Caco-2 (cell line): ENCODE measurements at regions not wholly inside any gene's neighbourhood (a gene's known extent, or its start where the extent isn't known, plus 50 kb on each side); places are given as distances from the start of the nearest gene placed in this dataset.

Experiments used
- BruUV-seq: library from RNA; stranded (reverse); fragments of 400-500 nt; replicated peaks from 2 replicates; lab custom pipeline; 2021; lab: Mats Ljungman, UMichigan
- CTCF ChIA-PET: fragments of 300-600 bp; sonication (Branson Sonifier 250); formaldehyde crosslinking; loops from one replicate; lab custom pipeline; 2022; ENCODE audit warnings: antibody characterized with exemption; lab: Charles Lee
- POLR2A ChIA-PET: fragments of 300-600 bp; sonication (Branson Sonifier 250); formaldehyde crosslinking; loops from one replicate; lab custom pipeline; 2022; ENCODE audit warnings: antibody characterized with exemption; lab: Charles Lee
- DNase-seq, 2 experiments: peaks; one replicate each; pipeline versions ENCODE4 v3.0.0 to v3.0.0-alpha.2; 2020 to 2022
- H3K27me3 ChIP-seq: replicated peaks from 2 replicates; pipeline ENCODE4 v1.6.0; 2011; ENCODE audit warnings: low read length; ENCODE audit not compliant: control insufficient read depth, insufficient read depth
- H3K36me3 ChIP-seq: 2 replicates; pipeline ENCODE4 v1.5.1; 2011; ENCODE audit warnings: low read length; ENCODE audit not compliant: control insufficient read depth, insufficient read depth
- H3K4me1 ChIP-seq: fragments of 250-450 bp; sonication (Bioruptor Pico); 2 replicates; pipeline ENCODE4 v1.5.1; 2020; ENCODE audit warnings: mild to moderate bottlenecking
- H3K4me3 ChIP-seq: 2 replicates; pipeline ENCODE4 v1.5.1; 2011; ENCODE audit warnings: low read depth, mild to moderate bottlenecking, control low read depth, low read length
- H3K9me3 ChIP-seq: fragments of 250-450 bp; sonication (Bioruptor Pico); 2 replicates; pipeline ENCODE4 v1.5.1; 2020; ENCODE audit warnings: mild to moderate bottlenecking, moderate library complexity
- H3K27ac Mint-ChIP-seq: one replicate; pipeline ENCODE4 v1.8.0; 2022; ENCODE audit warnings: mixed read lengths; ENCODE audit not compliant: unreplicated experiment
- H3K27me3 Mint-ChIP-seq: one replicate; pipeline ENCODE4 v1.8.0; 2022; ENCODE audit warnings: mixed read lengths; ENCODE audit not compliant: insufficient read depth, unreplicated experiment
- H3K36me3 Mint-ChIP-seq: one replicate; pipeline ENCODE4 v1.8.0; 2022; ENCODE audit warnings: mild to moderate bottlenecking, mixed read lengths; ENCODE audit not compliant: insufficient read depth, unreplicated experiment
- H3K4me1 Mint-ChIP-seq: one replicate; pipeline ENCODE4 v1.8.0; 2022; ENCODE audit warnings: low read depth, mixed read lengths; ENCODE audit not compliant: unreplicated experiment
- H3K4me3 Mint-ChIP-seq: one replicate; pipeline ENCODE4 v1.8.0; 2022; ENCODE audit warnings: mild to moderate bottlenecking, moderate library complexity, mixed read lengths; ENCODE audit not compliant: unreplicated experiment
- H3K9me3 Mint-ChIP-seq: one replicate; pipeline ENCODE4 v1.8.0; 2022; ENCODE audit warnings: mixed read lengths; ENCODE audit not compliant: unreplicated experiment
- CTCF ChIP-seq, 2 experiments: fragments of 200-600 bp in 1 of 2; IDR thresholded peaks; 1 replicate in 1 of 2; 2 replicates in 1 of 2; pipeline versions ENCODE4 v1.5.1 to v1.8.0; 2011 to 2022; ENCODE audit warnings: antibody characterized with exemption in 1 of 2, control low read depth in 1 of 2, inconsistent platforms in 1 of 2, low read depth in 1 of 2, low read length in 1 of 2, mild to moderate bottlenecking in 1 of 2, moderate library complexity in 1 of 2; ENCODE audit not compliant: insufficient read depth in 1 of 2, severe bottlenecking in 1 of 2, unreplicated experiment in 1 of 2
- intact Hi-C: fragments of 100-400 bp; cut with micrococcal nuclease; formaldehyde crosslinking; loops from one replicate; pipeline ENCODE4 v1.10.0; 2022; ENCODE audit not compliant: unreplicated experiment

- ChIA-PET CTCF (no interaction called here), POLR2A (no interaction called here)
- H3K4me1 ChIP-seq, result no peaks in the 10 kb centered on the region
- H3K27me3 ChIP-seq, result no peaks in the 10 kb centered on the region
- intact Hi-C loops, result no loop called here
- H3K36me3 Mint-ChIP-seq, result no peaks in the 10 kb centered on the region
- no peaks in the 10 kb centered on the region for H3K36me3 ChIP-seq
- H3K4me3 Mint-ChIP-seq, result no peak overlapping the region
- H3K9me3 Mint-ChIP-seq, result peaks cover 15% of the 10 kb centered on the region
- peaks cover 7% of the 10 kb centered on the region; the same call in 1 of the 2 replicates for H3K9me3 ChIP-seq
- no peak overlapping the region for H3K4me3 ChIP-seq
- BruUV-seq, result no TSS peak
- no peak for TF ChIP-seq CTCF (IDR thresholded peaks at IDR 0.05; ENCODE audit: insufficient read depth in 1 of 2, low read depth in 1 of 2, low read length in 1 of 2, severe bottlenecking in 1 of 2, unreplicated experiment in 1 of 2)
- DNase-seq, result no peak
- no peaks in the 10 kb centered on the region for H3K4me1 Mint-ChIP-seq
- no peak overlapping the region for H3K27ac Mint-ChIP-seq
- H3K27me3 Mint-ChIP-seq, result no peaks in the 10 kb centered on the region
These were observed 458.3 kb upstream of the CBLB start for GRCh38 chr3:106326941-106327695.

- no peak overlapping the region for H3K4me3 Mint-ChIP-seq
- no peaks in the 10 kb centered on the region for H3K4me1 ChIP-seq
- H3K9me3 ChIP-seq, result peaks cover 7% of the 10 kb centered on the region; the same call in 1 of the 2 replicates
- H3K4me3 ChIP-seq, result no peak overlapping the region
- no peaks in the 10 kb centered on the region for H3K27me3 Mint-ChIP-seq
- ChIA-PET POLR2A (no interaction called here), CTCF (no interaction called here)
- no peak for TF ChIP-seq CTCF (IDR thresholded peaks at IDR 0.05; ENCODE audit: insufficient read depth in 1 of 2, low read depth in 1 of 2, low read length in 1 of 2, severe bottlenecking in 1 of 2, unreplicated experiment in 1 of 2)
- no peaks in the 10 kb centered on the region for H3K36me3 Mint-ChIP-seq
- H3K27ac Mint-ChIP-seq, result no peak overlapping the region
- DNase-seq, result no peak
- intact Hi-C loops, result no loop called here
- peaks cover 15% of the 10 kb centered on the region for H3K9me3 Mint-ChIP-seq
- no TSS peak for BruUV-seq
- no peaks in the 10 kb centered on the region for H3K27me3 ChIP-seq
- H3K36me3 ChIP-seq, result no peaks in the 10 kb centered on the region
- H3K4me1 Mint-ChIP-seq, result no peaks in the 10 kb centered on the region
These were observed 458.8 kb upstream of the CBLB start for GRCh38 chr3:106327696-106328025.

- no peaks in the 10 kb centered on the region for H3K36me3 ChIP-seq
- no peak overlapping the region for H3K4me3 ChIP-seq
- H3K4me1 ChIP-seq, result no peaks in the 10 kb centered on the region
- ChIA-PET CTCF (no interaction called here), POLR2A (no interaction called here)
- Mint-ChIP-seq H3K27me3 (no peaks in the 10 kb centered on the region), H3K27ac (no peak overlapping the region), H3K9me3 (peaks cover 15% of the 10 kb centered on the region), H3K4me1 (no peaks in the 10 kb centered on the region), H3K36me3 (no peaks in the 10 kb centered on the region), H3K4me3 (no peak overlapping the region)
- DNase-seq, result no peak
- intact Hi-C loops, result no loop called here
- H3K27me3 ChIP-seq, result no peaks in the 10 kb centered on the region
- BruUV-seq, result no TSS peak
- H3K9me3 ChIP-seq, result peaks cover 7% of the 10 kb centered on the region; the same call in 1 of the 2 replicates
- no peak for TF ChIP-seq CTCF (IDR thresholded peaks at IDR 0.05; ENCODE audit: insufficient read depth in 1 of 2, low read depth in 1 of 2, low read length in 1 of 2, severe bottlenecking in 1 of 2, unreplicated experiment in 1 of 2)
These were observed 459.4 kb upstream of the CBLB start for GRCh38 chr3:106328224-106328623.
